Skin epidermis (tissue), 12 donors: ENCODE measurements at regions not wholly inside any gene's neighbourhood (a gene's known extent, or its start where the extent isn't known, plus 50 kb on each side); places are given as distances from the start of the nearest gene placed in this dataset.

Source experiments
- H3K27ac ChIP-seq, 21 experiments: fragments of 200-600 bp; sonication (generic) in 11 of 21; one replicate each; pipeline ENCODE4 v1.5.0; 2020; ENCODE audit warnings: mild to moderate bottlenecking in 3 of 21, inconsistent platforms in 2 of 21, moderate library complexity in 2 of 21
- H3K4me3 ChIP-seq, 7 experiments: fragments of 200-600 bp; sonication (generic) in 2 of 7; one replicate each; pipeline ENCODE4 v1.5.0; 2020; ENCODE audit warnings: inconsistent platforms in 2 of 7, mild to moderate bottlenecking in 2 of 7, moderate library complexity in 1 of 7

GRCh38 chr1:113007706-113008364, 51.8 kb upstream of the SLC16A1 start:
- no peak overlapping the region for H3K4me3 ChIP-seq
- H3K27ac ChIP-seq: no peak overlapping the region

- H3K27ac ChIP-seq: no peak overlapping the region
- H3K4me3 ChIP-seq: no peak overlapping the region
These were observed 52.3 kb upstream of the SLC16A1 start for GRCh38 chr1:113008365-113008714.

GRCh38 chr1:113012149-113012548, 56.2 kb upstream of the SLC16A1 start:
- Histone ChIP-seq H3K4me3 (no peak overlapping the region), H3K27ac (no peak overlapping the region)

- no peak overlapping the region for H3K27ac ChIP-seq
These were observed 57.8 kb upstream of the SLC16A1 start for GRCh38 chr1:113013823-113014222.

GRCh38 chr1:113014508-113014907, 58.5 kb upstream of the LRIG2 start:
- H3K4me3 ChIP-seq: no peak overlapping the region
- H3K27ac ChIP-seq: no peak overlapping the region

More at GRCh38 chr1:113013823-113014222, 57.8 kb upstream of the SLC16A1 start:
- no peak overlapping the region for H3K4me3 ChIP-seq

- H3K27ac ChIP-seq: no peak overlapping the region
These were observed 54.1 kb upstream of the LRIG2 start for GRCh38 chr1:113018911-113019310.

GRCh38 chr1:113021430-113022085, 51.4 kb upstream of the LRIG2 start:
- Histone ChIP-seq H3K4me3 (no peak overlapping the region), H3K27ac (peak overlapping the region in 4 of 21 experiments; percentile 2 to 28 (median 12))

More at GRCh38 chr1:113018911-113019310, 54.1 kb upstream of the LRIG2 start:
- no peak overlapping the region for H3K4me3 ChIP-seq
